ENCODE measurements at regions not wholly inside any gene's neighbourhood (a gene's known extent, or its start where the extent isn't known, plus 50 kb on each side); places are given as distances from the start of the nearest gene placed in this dataset.

DNA sequence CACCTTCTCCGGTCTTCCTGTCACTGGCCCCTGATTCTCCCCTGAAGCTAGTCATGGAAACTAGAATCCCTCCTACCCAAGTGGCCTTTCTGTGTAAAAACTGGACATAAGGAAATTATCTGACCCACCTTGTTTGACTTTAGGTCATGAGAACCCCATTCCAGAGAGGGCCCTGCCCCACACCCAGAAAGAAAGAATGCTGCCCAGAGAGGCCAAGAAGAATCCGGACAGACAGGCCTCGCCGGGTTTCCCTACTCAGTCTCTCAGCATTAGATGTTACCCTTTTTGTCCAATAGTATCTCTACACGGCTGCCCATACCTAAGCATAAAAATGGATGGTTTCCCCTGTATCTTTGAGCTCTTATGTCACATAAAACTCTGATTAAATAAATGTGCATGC, 83.3 kb upstream of the HELT start:
- ATAC-seq (ENCODE audit: low FRiP score) = no peak
- no peak for DNase-seq (ENCODE audit: low spot score)
- TF ChIP-seq CTCF (IDR thresholded peaks at IDR 0.05) = no peak

DNA sequence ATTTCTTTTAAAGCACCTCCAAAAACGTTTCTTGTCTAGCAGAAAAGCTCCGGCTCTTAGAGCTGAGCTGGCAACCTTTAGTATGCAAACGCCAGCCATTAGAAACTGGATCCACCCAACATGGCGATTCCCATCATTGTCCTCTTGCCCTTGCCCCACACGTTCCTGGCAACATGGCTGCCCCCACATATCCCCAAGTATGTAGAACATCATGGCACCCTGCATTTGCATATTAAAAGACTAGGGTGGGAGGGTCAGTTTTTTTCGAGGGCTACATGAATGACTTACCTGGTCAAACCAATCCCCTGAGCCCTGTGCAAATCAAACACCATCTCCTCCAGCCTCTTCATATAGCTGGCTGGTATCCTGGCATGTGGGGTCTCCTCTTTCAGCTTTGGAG, 82.2 kb upstream of the HELT start:
- ATAC-seq (ENCODE audit: low FRiP score) (no peak), DNase-seq (ENCODE audit: low spot score) (no peak)
- no peak for TF ChIP-seq CTCF (IDR thresholded peaks at IDR 0.05)

- no peak for DNase-seq (ENCODE audit: low spot score)
- ATAC-seq (ENCODE audit: low FRiP score) = no peak
- no peak for TF ChIP-seq CTCF (IDR thresholded peaks at IDR 0.05)
Observed at GRCh38 chr4:184937030-184937710, 81.1 kb upstream of the HELT start.

- ATAC-seq (ENCODE audit: low FRiP score) = no peak
- no peak for DNase-seq (ENCODE audit: low spot score)
- no peak for TF ChIP-seq CTCF (IDR thresholded peaks at IDR 0.05)
Observed at GRCh38 chr4:184937745-184938144, 80.5 kb upstream of the HELT start.

DNA sequence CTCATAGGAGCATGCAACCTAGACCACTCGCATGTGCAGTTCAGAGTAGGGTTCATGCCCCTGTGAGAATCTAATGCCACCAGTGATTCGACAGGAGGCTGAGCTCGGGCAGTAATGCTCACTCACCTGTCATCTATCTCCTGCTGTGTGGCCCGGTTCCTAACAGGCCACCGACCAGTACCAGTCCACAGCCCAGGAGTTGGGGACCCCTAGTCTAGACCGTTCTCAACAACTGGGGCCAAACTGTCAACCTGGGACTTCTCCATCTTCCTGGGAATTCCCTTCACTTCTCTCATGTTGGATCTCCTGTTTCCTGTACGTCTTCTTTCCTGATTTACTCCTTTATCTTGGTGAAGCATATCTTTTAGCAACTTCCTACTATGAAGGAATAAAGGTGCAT, 79.4 kb upstream of the HELT start:
- ATAC-seq (ENCODE audit: low FRiP score) (no peak), DNase-seq (ENCODE audit: low spot score) (no peak)
- no peak for TF ChIP-seq CTCF (IDR thresholded peaks at IDR 0.05)

- ATAC-seq (ENCODE audit: low FRiP score) = no peak
- TF ChIP-seq CTCF (IDR thresholded peaks at IDR 0.05) = no peak
- DNase-seq (ENCODE audit: low spot score) = no peak
Observed at GRCh38 chr4:184939978-184940377, 78.3 kb upstream of the HELT start.

GRCh38 chr4:184940500-184940899, 77.8 kb upstream of the HELT start:
- no peak for ATAC-seq (ENCODE audit: low FRiP score)
- TF ChIP-seq CTCF (IDR thresholded peaks at IDR 0.05) = no peak
- no peak for DNase-seq (ENCODE audit: low spot score)
